Chondrocyte (in vitro differentiated cells): ENCODE measurements at regions not wholly inside any gene's neighbourhood (a gene's known extent, or its start where the extent isn't known, plus 50 kb on each side); places are given as distances from the start of the nearest gene placed in this dataset.

Source experiments
- DNase-seq: peaks from one replicate; pipeline ENCODE4 v3.0.0; 2021; ENCODE audit warnings: mixed read lengths, low spot score
- H3K27ac Mint-ChIP-seq: one replicate; pipeline ENCODE4 v1.8.0; 2021; ENCODE audit warnings: mild to moderate bottlenecking, moderate library complexity, mixed read lengths; ENCODE audit not compliant: unreplicated experiment
- H3K27me3 Mint-ChIP-seq: 2 replicates; pipeline ENCODE4 v1.8.0; 2021; ENCODE audit warnings: low read depth, mixed read lengths
- H3K36me3 Mint-ChIP-seq: 2 replicates; pipeline ENCODE4 v1.8.0; 2021; ENCODE audit warnings: low read depth, mixed read lengths
- H3K4me1 Mint-ChIP-seq: 2 replicates; pipeline ENCODE4 v1.8.0; 2021; ENCODE audit warnings: low read depth, mild to moderate bottlenecking, mixed read lengths
- H3K4me3 Mint-ChIP-seq: one replicate; pipeline ENCODE4 v1.8.0; 2021; ENCODE audit warnings: mild to moderate bottlenecking, moderate library complexity, mixed read lengths; ENCODE audit not compliant: unreplicated experiment
- H3K9me3 Mint-ChIP-seq: 2 replicates; pipeline ENCODE4 v1.8.0; 2021; ENCODE audit warnings: low read depth, mixed read lengths
- TF ChIP-seq, protein P1 (sequence below): fragments of 200-600 bp; sonication (generic); IDR thresholded peaks from 2 replicates; pipeline ENCODE4 v1.5.0; 2021; ENCODE audit warnings: antibody characterized with exemption, mild to moderate bottlenecking, moderate library complexity

- peaks cover 20% of the 10 kb centered on the region for H3K4me1 Mint-ChIP-seq
- no peak overlapping the region for H3K4me3 Mint-ChIP-seq
- H3K36me3 Mint-ChIP-seq: peaks cover 3% of the 10 kb centered on the region
- no peak for DNase-seq
- peaks cover 10% of the 10 kb centered on the region for H3K9me3 Mint-ChIP-seq
- TF ChIP-seq, protein P1, sequence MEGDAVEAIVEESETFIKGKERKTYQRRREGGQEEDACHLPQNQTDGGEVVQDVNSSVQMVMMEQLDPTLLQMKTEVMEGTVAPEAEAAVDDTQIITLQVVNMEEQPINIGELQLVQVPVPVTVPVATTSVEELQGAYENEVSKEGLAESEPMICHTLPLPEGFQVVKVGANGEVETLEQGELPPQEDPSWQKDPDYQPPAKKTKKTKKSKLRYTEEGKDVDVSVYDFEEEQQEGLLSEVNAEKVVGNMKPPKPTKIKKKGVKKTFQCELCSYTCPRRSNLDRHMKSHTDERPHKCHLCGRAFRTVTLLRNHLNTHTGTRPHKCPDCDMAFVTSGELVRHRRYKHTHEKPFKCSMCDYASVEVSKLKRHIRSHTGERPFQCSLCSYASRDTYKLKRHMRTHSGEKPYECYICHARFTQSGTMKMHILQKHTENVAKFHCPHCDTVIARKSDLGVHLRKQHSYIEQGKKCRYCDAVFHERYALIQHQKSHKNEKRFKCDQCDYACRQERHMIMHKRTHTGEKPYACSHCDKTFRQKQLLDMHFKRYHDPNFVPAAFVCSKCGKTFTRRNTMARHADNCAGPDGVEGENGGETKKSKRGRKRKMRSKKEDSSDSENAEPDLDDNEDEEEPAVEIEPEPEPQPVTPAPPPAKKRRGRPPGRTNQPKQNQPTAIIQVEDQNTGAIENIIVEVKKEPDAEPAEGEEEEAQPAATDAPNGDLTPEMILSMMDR: no peak
- no peaks in the 10 kb centered on the region for H3K27me3 Mint-ChIP-seq
- H3K27ac Mint-ChIP-seq: no peak overlapping the region
These were observed 323.2 kb upstream of the PCDH7 start for GRCh38 chr4:30396772-30397475.

DNA sequence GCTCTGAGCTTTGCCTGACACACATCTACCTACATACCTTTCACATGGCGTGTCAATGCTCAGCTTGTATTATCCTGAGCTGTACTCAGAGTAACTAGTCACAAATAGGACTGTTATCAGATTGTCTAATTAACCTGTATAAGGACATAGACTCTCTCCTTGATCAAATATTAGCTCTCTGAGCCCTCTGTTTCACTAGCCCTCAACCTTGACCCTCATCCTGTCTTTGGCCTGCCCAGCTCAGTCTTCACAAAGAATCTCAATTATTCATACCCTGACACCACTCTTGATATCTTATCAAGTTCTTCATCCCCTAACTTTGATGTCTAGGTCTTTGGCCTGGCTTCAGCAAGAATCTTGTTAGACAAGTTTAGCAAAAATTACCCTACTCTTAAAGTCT is 320.7 kb upstream of the PCDH7 start:
- Mint-ChIP-seq H3K9me3 (peaks cover 3% of the 10 kb centered on the region), H3K27me3 (no peaks in the 10 kb centered on the region), H3K36me3 (no peaks in the 10 kb centered on the region), H3K4me1 (peaks cover 29% of the 10 kb centered on the region), H3K4me3 (no peak overlapping the region), H3K27ac (no peak overlapping the region)
- TF ChIP-seq, protein P1: no peak
- DNase-seq: no peak

- Mint-ChIP-seq H3K27ac (peak overlapping the region; percentile 51), H3K27me3 (no peaks in the 10 kb centered on the region), H3K36me3 (no peaks in the 10 kb centered on the region), H3K9me3 (peaks cover 5% of the 10 kb centered on the region), H3K4me3 (no peak overlapping the region), H3K4me1 (peaks cover 23% of the 10 kb centered on the region)
- DNase-seq: no peak
- TF ChIP-seq, protein P1: no peak
These were observed 317.9 kb upstream of the PCDH7 start for GRCh38 chr4:30402276-30402675.

GRCh38 chr4:30413915-30414314 is 306.3 kb upstream of the PCDH7 start:
- H3K4me3 Mint-ChIP-seq: no peak overlapping the region
- H3K9me3 Mint-ChIP-seq: peaks cover 50% of the 10 kb centered on the region
- H3K36me3 Mint-ChIP-seq: peaks cover 14% of the 10 kb centered on the region
- no peak for DNase-seq
- no peaks in the 10 kb centered on the region for H3K27me3 Mint-ChIP-seq
- no peaks in the 10 kb centered on the region for H3K4me1 Mint-ChIP-seq
- TF ChIP-seq, protein P1: no peak
- H3K27ac Mint-ChIP-seq: no peak overlapping the region

GRCh38 chr4:30416547-30416946 is 303.6 kb upstream of the PCDH7 start:
- H3K36me3 Mint-ChIP-seq: peaks cover 14% of the 10 kb centered on the region
- TF ChIP-seq, protein P1: no peak
- no peak overlapping the region for H3K4me3 Mint-ChIP-seq
- no peak overlapping the region for H3K27ac Mint-ChIP-seq
- H3K27me3 Mint-ChIP-seq: no peaks in the 10 kb centered on the region
- no peak for DNase-seq
- H3K9me3 Mint-ChIP-seq: peaks cover 42% of the 10 kb centered on the region
- no peaks in the 10 kb centered on the region for H3K4me1 Mint-ChIP-seq
